ENCODE measurements at regions not wholly inside any gene's neighbourhood (a gene's known extent, or its start where the extent isn't known, plus 50 kb on each side); places are given as distances from the start of the nearest gene placed in this dataset.

- no peak for DNase-seq (ENCODE audit: low read depth)
- TF ChIP-seq CTCF (IDR thresholded peaks at IDR 0.05; ENCODE audit: low read depth, low read length, missing control alignments) = no peak
- H3K4me3 ChIP-seq (ENCODE audit: low read depth, low read length) = no peak overlapping the region
Measured at GRCh38 chr4:11106759-11107158, 321.9 kb downstream of the HS3ST1 start.

GRCh38 chr4:11106190-11106589, 322.5 kb downstream of the HS3ST1 start:
- H3K4me3 ChIP-seq (ENCODE audit: low read depth, low read length) = no peak overlapping the region
- DNase-seq (ENCODE audit: low read depth) = no peak
- no peak for TF ChIP-seq CTCF (IDR thresholded peaks at IDR 0.05; ENCODE audit: low read depth, low read length, missing control alignments)

- H3K4me3 ChIP-seq (ENCODE audit: low read depth, low read length) = no peak overlapping the region
- TF ChIP-seq CTCF (IDR thresholded peaks at IDR 0.05; ENCODE audit: low read depth, low read length, missing control alignments) = no peak
- DNase-seq (ENCODE audit: low read depth) = no peak
Measured at GRCh38 chr4:11105715-11106114, 323.0 kb downstream of the HS3ST1 start.

- DNase-seq (ENCODE audit: low read depth) = peak; percentile 27
- TF ChIP-seq CTCF (IDR thresholded peaks at IDR 0.05; ENCODE audit: low read depth, low read length, missing control alignments) = no peak
- H3K4me3 ChIP-seq (ENCODE audit: low read depth, low read length) = no peak overlapping the region
Measured at GRCh38 chr4:11098461-11098860, 330.2 kb downstream of the HS3ST1 start.

- H3K4me3 ChIP-seq (ENCODE audit: low read depth, low read length) = no peak overlapping the region
- no peak for DNase-seq (ENCODE audit: low read depth)
- TF ChIP-seq CTCF (IDR thresholded peaks at IDR 0.05; ENCODE audit: low read depth, low read length, missing control alignments) = no peak
Measured at GRCh38 chr4:11097725-11098124, 331.0 kb downstream of the HS3ST1 start.

GRCh38 chr4:11081006-11081405, 347.7 kb downstream of the HS3ST1 start:
- DNase-seq (ENCODE audit: low read depth) = no peak
- TF ChIP-seq CTCF (IDR thresholded peaks at IDR 0.05; ENCODE audit: low read depth, low read length, missing control alignments) = no peak
- H3K4me3 ChIP-seq (ENCODE audit: low read depth, low read length) = no peak overlapping the region

GRCh38 chr4:11079171-11079570, 349.5 kb downstream of the HS3ST1 start:
- TF ChIP-seq CTCF (IDR thresholded peaks at IDR 0.05; ENCODE audit: low read depth, low read length, missing control alignments) = no peak
- no peak for DNase-seq (ENCODE audit: low read depth)
- H3K4me3 ChIP-seq (ENCODE audit: low read depth, low read length) = no peak overlapping the region
